H1 (cell line): ENCODE measurements at regions not wholly inside any gene's neighbourhood (a gene's known extent, or its start where the extent isn't known, plus 50 kb on each side); places are given as distances from the start of the nearest gene placed in this dataset.
A peak's percentile ranks its signal among the peaks of the same experiment; 100 is the strongest.

Source experiments
- CTCF ChIA-PET: fragments of 300-600 bp; sonication (Branson Sonifier 250); formaldehyde crosslinking; loops from one replicate; lab custom pipeline; 2021; ENCODE audit not compliant: partially characterized antibody; lab: Charles Lee
- POLR2A ChIA-PET: fragments of 300-600 bp; sonication (Branson Sonifier 250); formaldehyde crosslinking; loops from one replicate; lab custom pipeline; 2021; ENCODE audit warnings: inconsistent platforms; ENCODE audit not compliant: partially characterized antibody; lab: Charles Lee
- DNase-seq, 2 experiments: peaks; one replicate each; pipeline versions ENCODE4 v3.0.0 to v3.0.0-alpha.2; 2010 to 2022; ENCODE audit warnings: low spot score in 2 of 2, low read depth in 1 of 2, mixed read lengths in 1 of 2
- FAIRE-seq: peaks from 2 replicates; lab custom pipeline; 2011; peaks lifted over from hg19 to GRCh38; lab: Jason Lieb, UNC
- H2AFZ ChIP-seq: 2 replicates; pipeline ENCODE4 v1.8.1; 2012; ENCODE audit warnings: low read length, inconsistent platforms
- H2AK5ac ChIP-seq: 2 replicates; pipeline ENCODE4 v1.6.1; 2013; ENCODE audit warnings: low read depth, low read length
- H2BK120ac ChIP-seq: replicated peaks from 2 replicates; pipeline ENCODE3; 2013; ENCODE audit warnings: low read depth, low read length, inconsistent platforms
- H2BK12ac ChIP-seq: 2 replicates; pipeline ENCODE4 v1.6.1; 2013; ENCODE audit warnings: low read depth, low read length
- H2BK15ac ChIP-seq: 2 replicates; pipeline ENCODE4 v1.6.1; 2013; ENCODE audit warnings: low read length
- H2BK20ac ChIP-seq: 2 replicates; pipeline ENCODE4 v1.6.1; 2013; ENCODE audit warnings: low read length
- H2BK5ac ChIP-seq: 2 replicates; pipeline ENCODE4 v1.6.1; 2013; ENCODE audit warnings: low read depth, low read length
- H3K14ac ChIP-seq: 2 replicates; pipeline ENCODE4 v1.6.1; 2013; ENCODE audit warnings: inconsistent platforms; ENCODE audit not compliant: insufficient read length
- H3K18ac ChIP-seq: 2 replicates; pipeline ENCODE4 v1.6.1; 2013; ENCODE audit warnings: low read length; ENCODE audit errors: extremely low read depth
- H3K23ac ChIP-seq: 2 replicates; pipeline ENCODE4 v1.6.1; 2013; ENCODE audit warnings: inconsistent platforms; ENCODE audit not compliant: insufficient read length
- H3K23me2 ChIP-seq: 2 replicates; pipeline ENCODE4 v1.6.1; 2013; ENCODE audit warnings: low read depth, low read length
- H3K27ac ChIP-seq: 2 replicates; pipeline ENCODE4 v1.6.1; 2011; ENCODE audit warnings: low read depth, low read length, inconsistent platforms
- H3K27me3 ChIP-seq, 4 experiments: replicated peaks in 1 of 4; 1 replicate in 1 of 4; 2 replicates in 3 of 4; pipeline versions ENCODE4 v1.6.1 to v1.8.1; 2011 to 2013; ENCODE audit warnings: low read length in 3 of 4, mild to moderate bottlenecking in 3 of 4, inconsistent platforms in 2 of 4, mixed read lengths in 2 of 4, moderate library complexity in 1 of 4; ENCODE audit not compliant: control insufficient read depth in 3 of 4, insufficient read depth in 3 of 4; ENCODE audit errors: extremely low read depth in 1 of 4
- H3K36me3 ChIP-seq, 4 experiments: 2 replicates each; pipeline versions ENCODE4 v1.6.1 to v1.8.1; 2011 to 2013; ENCODE audit warnings: mild to moderate bottlenecking in 4 of 4, low read length in 3 of 4, moderate library complexity in 2 of 4, control low read depth in 1 of 4, inconsistent platforms in 1 of 4; ENCODE audit not compliant: insufficient read depth in 4 of 4, control insufficient read depth in 2 of 4
- H3K4ac ChIP-seq: replicated peaks from 2 replicates; pipeline ENCODE3; 2013; ENCODE audit warnings: low read length, low read depth, mixed read lengths, inconsistent platforms; ENCODE audit not compliant: insufficient read length
- H3K4me1 ChIP-seq, 4 experiments: replicated peaks in 1 of 4; 1 replicate in 1 of 4; 2 replicates in 3 of 4; pipeline versions ENCODE4 v1.6.1 to v1.8.1; 2011 to 2013; ENCODE audit warnings: low read length in 3 of 4, inconsistent platforms in 2 of 4, mixed read lengths in 1 of 4; ENCODE audit not compliant: insufficient read depth in 4 of 4, control insufficient read depth in 3 of 4
- H3K4me2 ChIP-seq, 2 experiments: 2 replicates each; pipeline versions ENCODE4 v1.6.1 to v1.8.1; 2011 to 2013; ENCODE audit warnings: low read depth in 2 of 2, low read length in 2 of 2, control low read depth in 1 of 2, inconsistent platforms in 1 of 2, mild to moderate bottlenecking in 1 of 2; ENCODE audit not compliant: insufficient read depth in 1 of 2
- H3K4me3 ChIP-seq, 4 experiments: fragments of 200-600, 300-600 bp in 1 of 4; sonication (generic), shearing (Covaris generic), sonication (Bioruptor Twin) in 1 of 4; 2 replicates each; pipeline versions ENCODE4 v1.5.1 to v1.8.1; 2011 to 2016; ENCODE audit warnings: low read length in 4 of 4, low read depth in 3 of 4, control low read depth in 2 of 4, inconsistent platforms in 2 of 4, mild to moderate bottlenecking in 2 of 4, mixed read lengths in 1 of 4, moderate library complexity in 1 of 4; ENCODE audit not compliant: insufficient read depth in 2 of 4; ENCODE audit errors: extremely low read depth in 1 of 4
- H3K56ac ChIP-seq: replicated peaks from 2 replicates; pipeline ENCODE3; 2013; ENCODE audit warnings: low read depth, mild to moderate bottlenecking, mixed read lengths, low read length, inconsistent platforms; ENCODE audit not compliant: insufficient read length
- H3K79me1 ChIP-seq: 2 replicates; pipeline ENCODE4 v1.6.1; 2013; ENCODE audit warnings: low read depth, low read length, control low read depth
- H3K79me2 ChIP-seq, 2 experiments: 2 replicates each; pipeline versions ENCODE4 v1.6.1 to v1.8.1; 2012 to 2013; ENCODE audit warnings: low read length in 2 of 2, mild to moderate bottlenecking in 2 of 2, inconsistent platforms in 1 of 2; ENCODE audit not compliant: insufficient read depth in 2 of 2, control insufficient read depth in 1 of 2
- H3K9ac ChIP-seq, 4 experiments: replicated peaks in 1 of 4; 1 replicate in 1 of 4; 2 replicates in 3 of 4; pipeline versions ENCODE4 v1.6.1 to v1.8.1; 2011 to 2013; ENCODE audit warnings: low read depth in 3 of 4, low read length in 3 of 4, control low read depth in 2 of 4, mild to moderate bottlenecking in 2 of 4, moderate library complexity in 2 of 4, inconsistent platforms in 1 of 4; ENCODE audit errors: extremely low read depth in 1 of 4
- H3K9me3 ChIP-seq, 2 experiments: 2 replicates each; pipeline versions ENCODE4 v1.6.1 to v1.8.1; 2012 to 2013; ENCODE audit warnings: mild to moderate bottlenecking in 2 of 2, moderate library complexity in 2 of 2, control low read depth in 1 of 2, inconsistent platforms in 1 of 2, low read depth in 1 of 2, low read length in 1 of 2, mixed read lengths in 1 of 2; ENCODE audit not compliant: insufficient read depth in 2 of 2
- H4K20me1 ChIP-seq, 2 experiments: replicated peaks in 1 of 2; 2 replicates each; pipeline versions ENCODE3 to v1.8.1; 2011 to 2013; ENCODE audit warnings: inconsistent platforms in 2 of 2, low read length in 2 of 2, mild to moderate bottlenecking in 1 of 2; ENCODE audit not compliant: insufficient read depth in 2 of 2, control insufficient read depth in 1 of 2
- H4K5ac ChIP-seq: 2 replicates; pipeline ENCODE4 v1.6.1; 2013; ENCODE audit warnings: low read length, low read depth, mixed read lengths, inconsistent platforms; ENCODE audit not compliant: insufficient read length
- H4K8ac ChIP-seq: 2 replicates; pipeline ENCODE4 v1.8.0; 2013; ENCODE audit warnings: mild to moderate bottlenecking, moderate library complexity, low read length, inconsistent platforms; ENCODE audit not compliant: insufficient read depth; ENCODE audit errors: extremely low read depth
- H4K91ac ChIP-seq: replicated peaks from 2 replicates; pipeline ENCODE3; 2013; ENCODE audit warnings: low read length, mixed read lengths, inconsistent platforms; ENCODE audit not compliant: insufficient read length
- SP4 ChIP-seq: IDR thresholded peaks from 2 replicates; pipeline ENCODE4 v1.6.1; 2012; ENCODE audit warnings: low read length, inconsistent platforms
- WGBS, 2 experiments: shearing (Covaris generic) in 1 of 2; methylation state at CpG; one replicate each; pipeline versions ENCODE4 v1.1.6 to v1.1.7; 2013 to 2015; ENCODE audit warnings: low lambda C conversion rate in 2 of 2, mixed read lengths in 2 of 2, inconsistent platforms in 1 of 2, low coverage in 1 of 2, missing lambda C conversion rate in 1 of 2; ENCODE audit not compliant: insufficient replicate concordance in 2 of 2, insufficient coverage in 1 of 2, insufficient read length in 1 of 2; ENCODE audit errors: extremely low coverage in 1 of 2, missing lambda C conversion rate in 1 of 2; 5-methylcytosine and 5-hydroxymethylcytosine counted together

GRCh38 chr13:64527561-64527960 is 2702.6 kb downstream of the PCDH9 start:
- no peak overlapping the region; the same call in 1 of the 2 replicates for H2BK5ac ChIP-seq
- H2AK5ac ChIP-seq = no peak overlapping the region
- ChIA-PET CTCF (interaction anchor here (0.5 kb wide), 1 partner anchor 118 kb away, joined by 3 read pairs; no protein-coding TSS in a partner anchor), POLR2A (no interaction called here)
- H3K27ac ChIP-seq = no peak overlapping the region
- peak overlapping the region; percentile 65 for H4K5ac ChIP-seq
- H3K23ac ChIP-seq = no peak overlapping the region
- H2BK120ac ChIP-seq = no peak overlapping the region
- H3K56ac ChIP-seq = no peak overlapping the region
- no peak overlapping the region for H3K14ac ChIP-seq
- H3K18ac ChIP-seq = no peak overlapping the region
- H3K9ac ChIP-seq = no peak overlapping the region
- H3K4me2 ChIP-seq = no peak overlapping the region
- FAIRE-seq = no peak
- no peak overlapping the region for H2AFZ ChIP-seq
- H3K4ac ChIP-seq = no peak overlapping the region
- peaks cover 0 to 4% (median 0%) of the 10 kb centered on the region in 4 experiments; a peak in 2 of 7 replicates for H3K4me1 ChIP-seq
- H3K36me3 ChIP-seq = no peaks in the 10 kb centered on the region
- no peak overlapping the region for H2BK12ac ChIP-seq
- no peak for TF ChIP-seq SP4
- H3K23me2 ChIP-seq = no peaks in the 10 kb centered on the region
- H3K79me1 ChIP-seq = no peaks in the 10 kb centered on the region
- H3K4me3 ChIP-seq = no peak overlapping the region
- H2BK15ac ChIP-seq = no peak overlapping the region
- peaks cover 0 to 3% of the 10 kb centered on the region in 2 experiments; a peak in 1 of 4 replicates for H3K9me3 ChIP-seq
- H4K91ac ChIP-seq = peak overlapping the region; percentile 54
- DNase-seq = no peak
- H3K79me2 ChIP-seq = no peaks in the 10 kb centered on the region
- no peak overlapping the region for H4K8ac ChIP-seq
- 92% methylated on average over 2 of the region's 2 CpGs; no CpG with 5 or more reads in 1 of the 2 experiments for WGBS, 2 experiments
- peaks cover 0 to 1% (median 0%) of the 10 kb centered on the region in 4 experiments; a peak in 1 of 7 replicates for H3K27me3 ChIP-seq
- 0 out of 2 replicates have a peak overlapping the region, but pooled peaks have one; percentile 3 for H2BK20ac ChIP-seq
- no peaks in the 10 kb centered on the region for H4K20me1 ChIP-seq
